ENCODE measurements at regions not wholly inside any gene's neighbourhood (a gene's known extent, or its start where the extent isn't known, plus 50 kb on each side); places are given as distances from the start of the nearest gene placed in this dataset.

- no peak for DNase-seq
Observed at GRCh38 chr18:55866006-55866405, 278.0 kb upstream of the TCF4 start.

- DNase-seq, result no peak
Observed at GRCh38 chr18:55864281-55864680, 276.3 kb upstream of the TCF4 start.

GRCh38 chr18:55863876-55864275 lies 275.9 kb upstream of the TCF4 start:
- no peak for DNase-seq

GRCh38 chr18:55863391-55863706 lies 275.4 kb upstream of the TCF4 start:
- no peak for DNase-seq

GRCh38 chr18:55862693-55863390 lies 274.9 kb upstream of the TCF4 start:
- DNase-seq, result no peak

GRCh38 chr18:55861266-55861665 lies 273.3 kb upstream of the TCF4 start:
- no peak for DNase-seq

GRCh38 chr18:55858661-55859515 lies 270.9 kb upstream of the TCF4 start:
- no peak for DNase-seq

GRCh38 chr18:55857956-55858355 lies 270.0 kb upstream of the TCF4 start:
- DNase-seq, result no peak

- DNase-seq, result no peak
Observed at GRCh38 chr18:55857409-55857808, 269.4 kb upstream of the TCF4 start.

- no peak for DNase-seq
Observed at GRCh38 chr18:55856679-55857078, 268.7 kb upstream of the TCF4 start.

GRCh38 chr18:55856229-55856628 lies 268.2 kb upstream of the TCF4 start:
- DNase-seq, result no peak

GRCh38 chr18:55853268-55853667 lies 265.3 kb upstream of the TCF4 start:
- DNase-seq, result no peak

GRCh38 chr18:55850904-55851303 lies 262.9 kb upstream of the TCF4 start:
- DNase-seq, result no peak

GRCh38 chr18:55849391-55849790 lies 261.4 kb upstream of the TCF4 start:
- DNase-seq, result no peak

- no peak for DNase-seq
Observed at GRCh38 chr18:55847960-55848359, 260.0 kb upstream of the TCF4 start.

GRCh38 chr18:55845221-55845620 lies 257.2 kb upstream of the TCF4 start:
- DNase-seq, result no peak

- no peak for DNase-seq
Observed at GRCh38 chr18:55844382-55844781, 256.4 kb upstream of the TCF4 start.

- DNase-seq, result no peak
Observed at GRCh38 chr18:55841314-55841713, 253.3 kb upstream of the TCF4 start.

- DNase-seq, result no peak
Observed at GRCh38 chr18:55840601-55841170, 252.7 kb upstream of the TCF4 start.

- no peak for DNase-seq
Observed at GRCh38 chr18:55839343-55839742, 251.4 kb upstream of the TCF4 start.

- no peak for DNase-seq
Observed at GRCh38 chr18:55838841-55839240, 250.8 kb upstream of the TCF4 start.

GRCh38 chr18:55838319-55838718 lies 250.3 kb upstream of the TCF4 start:
- no peak for DNase-seq

- DNase-seq, result no peak
Observed at GRCh38 chr18:55833543-55833942, 245.6 kb upstream of the TCF4 start.

GRCh38 chr18:55830544-55830943 lies 242.6 kb upstream of the TCF4 start:
- DNase-seq, result no peak

Data from activated CD4-positive, alpha-beta T cell treated with anti-CD3 and anti-CD28 coated beads for 48 hours (primary cell).